DND-41 (cell line): ENCODE measurements at regions not wholly inside any gene's neighbourhood (a gene's known extent, or its start where the extent isn't known, plus 50 kb on each side); places are given as distances from the start of the nearest gene placed in this dataset.

Source experiments
- CTCF ChIP-seq: IDR thresholded peaks from 2 replicates; pipeline ENCODE4 v1.5.1; 2012; ENCODE audit warnings: borderline replicate concordance, low read length, moderate library complexity, mild to moderate bottlenecking; ENCODE audit not compliant: poor library complexity, severe bottlenecking; ENCODE audit errors: extremely low read depth
- EZH2 ChIP-seq: IDR thresholded peaks from 3 replicates; pipeline ENCODE4 v1.6.1; 2012; ENCODE audit warnings: borderline replicate concordance, low read depth, mild to moderate bottlenecking, moderate library complexity, low read length, inconsistent platforms; ENCODE audit not compliant: severe bottlenecking

GRCh38 chr12:107328442-107329133, 235.2 kb upstream of the CRY1 start:
- TF ChIP-seq CTCF (no peak), EZH2 (no peak)
